ENCODE measurements at regions not wholly inside any gene's neighbourhood (a gene's known extent, or its start where the extent isn't known, plus 50 kb on each side); places are given as distances from the start of the nearest gene placed in this dataset.

DNA sequence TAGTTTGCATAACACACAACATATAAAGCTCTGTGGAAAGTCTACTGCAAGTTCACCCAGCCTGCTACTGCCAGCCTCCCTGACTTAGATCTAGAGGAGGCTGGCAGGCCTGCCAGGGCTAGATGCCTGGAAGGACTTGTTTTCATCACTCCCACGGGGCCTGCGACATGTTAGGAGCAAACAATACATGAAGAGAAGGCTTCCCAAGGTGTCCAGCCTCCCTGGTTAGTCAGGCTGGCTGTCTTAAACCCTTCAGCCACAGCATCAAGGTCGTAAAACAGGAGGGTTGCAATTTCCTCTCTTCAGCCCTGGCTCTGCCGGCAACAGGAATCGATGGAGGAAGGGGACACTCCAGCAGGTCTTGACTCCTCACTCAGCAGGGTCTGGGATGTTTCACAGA lies 104.5 kb downstream of the NGF start:
- no peaks in the 10 kb centered on the region for H3K9me2 ChIP-seq (ENCODE audit: low read depth, low read length)
- H3K79me2 ChIP-seq (ENCODE audit: insufficient read depth, low read length): no peaks in the 10 kb centered on the region
- no peak overlapping the region for H2AFZ ChIP-seq (ENCODE audit: low read length)
- H3K27me3 ChIP-seq (ENCODE audit: insufficient read depth, low read length): no peaks in the 10 kb centered on the region
- no peaks in the 10 kb centered on the region for H3K9me3 ChIP-seq (ENCODE audit: low read length)
- no peaks in the 10 kb centered on the region for H3K4me1 ChIP-seq (ENCODE audit: insufficient read depth, low read length, severe bottlenecking)
- no peak overlapping the region for H3K9ac ChIP-seq (ENCODE audit: low read length)
- H3K4me3 ChIP-seq (ENCODE audit: low read depth, low read length, poor library complexity, severe bottlenecking): no peak overlapping the region
- H3K4me2 ChIP-seq (ENCODE audit: low read length): no peak overlapping the region
- no peak overlapping the region for H3K27ac ChIP-seq (ENCODE audit: low read depth, low read length, poor library complexity, severe bottlenecking)
- no peaks in the 10 kb centered on the region for H3K36me3 ChIP-seq (ENCODE audit: insufficient read depth, low read length)
- H4K20me1 ChIP-seq (ENCODE audit: insufficient read depth, low read length): no peaks in the 10 kb centered on the region
- H3F3A ChIP-seq (ENCODE audit: insufficient read depth, low read length): no peaks in the 10 kb centered on the region
- no peak for TF ChIP-seq EZH2 (IDR thresholded peaks at IDR 0.05; ENCODE audit: borderline replicate concordance, low read length)
- TF ChIP-seq, protein P1, sequence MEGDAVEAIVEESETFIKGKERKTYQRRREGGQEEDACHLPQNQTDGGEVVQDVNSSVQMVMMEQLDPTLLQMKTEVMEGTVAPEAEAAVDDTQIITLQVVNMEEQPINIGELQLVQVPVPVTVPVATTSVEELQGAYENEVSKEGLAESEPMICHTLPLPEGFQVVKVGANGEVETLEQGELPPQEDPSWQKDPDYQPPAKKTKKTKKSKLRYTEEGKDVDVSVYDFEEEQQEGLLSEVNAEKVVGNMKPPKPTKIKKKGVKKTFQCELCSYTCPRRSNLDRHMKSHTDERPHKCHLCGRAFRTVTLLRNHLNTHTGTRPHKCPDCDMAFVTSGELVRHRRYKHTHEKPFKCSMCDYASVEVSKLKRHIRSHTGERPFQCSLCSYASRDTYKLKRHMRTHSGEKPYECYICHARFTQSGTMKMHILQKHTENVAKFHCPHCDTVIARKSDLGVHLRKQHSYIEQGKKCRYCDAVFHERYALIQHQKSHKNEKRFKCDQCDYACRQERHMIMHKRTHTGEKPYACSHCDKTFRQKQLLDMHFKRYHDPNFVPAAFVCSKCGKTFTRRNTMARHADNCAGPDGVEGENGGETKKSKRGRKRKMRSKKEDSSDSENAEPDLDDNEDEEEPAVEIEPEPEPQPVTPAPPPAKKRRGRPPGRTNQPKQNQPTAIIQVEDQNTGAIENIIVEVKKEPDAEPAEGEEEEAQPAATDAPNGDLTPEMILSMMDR (IDR thresholded peaks at IDR 0.05; ENCODE audit: low read length): no peak

DNA sequence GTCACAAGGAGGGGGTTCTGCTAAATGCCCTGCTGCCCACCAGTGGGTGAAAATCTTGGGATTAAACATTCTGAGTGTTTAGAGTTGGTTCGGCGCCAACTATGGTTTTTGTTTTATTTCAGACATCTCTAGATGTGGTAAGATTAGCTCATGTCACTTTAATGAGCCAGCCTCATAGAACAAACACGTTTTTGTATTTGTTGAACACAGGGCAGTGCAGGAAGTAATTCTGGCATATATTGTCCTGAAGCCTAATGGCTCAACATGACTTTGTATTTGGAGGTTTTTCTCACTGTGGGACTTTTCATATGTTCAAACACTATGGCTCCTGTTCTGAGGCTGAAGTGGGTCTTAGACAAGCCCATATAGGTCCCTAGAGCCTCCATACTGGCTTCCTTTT lies 107.8 kb downstream of the NGF start:
- Histone ChIP-seq H3K9me2 (ENCODE audit: low read depth, low read length) (no peaks in the 10 kb centered on the region), H3K27me3 (ENCODE audit: insufficient read depth, low read length) (no peaks in the 10 kb centered on the region), H3K27ac (ENCODE audit: low read depth, low read length, poor library complexity, severe bottlenecking) (no peak overlapping the region), H3F3A (ENCODE audit: insufficient read depth, low read length) (no peaks in the 10 kb centered on the region), H3K4me1 (ENCODE audit: insufficient read depth, low read length, severe bottlenecking) (no peaks in the 10 kb centered on the region), H3K4me3 (ENCODE audit: low read depth, low read length, poor library complexity, severe bottlenecking) (no peak overlapping the region), H3K36me3 (ENCODE audit: insufficient read depth, low read length) (no peaks in the 10 kb centered on the region), H2AFZ (ENCODE audit: low read length) (no peak overlapping the region), H3K9me3 (ENCODE audit: low read length) (no peaks in the 10 kb centered on the region), H4K20me1 (ENCODE audit: insufficient read depth, low read length) (no peaks in the 10 kb centered on the region), H3K4me2 (ENCODE audit: low read length) (no peak overlapping the region), H3K79me2 (ENCODE audit: insufficient read depth, low read length) (no peaks in the 10 kb centered on the region), H3K9ac (ENCODE audit: low read length) (no peak overlapping the region)
- no peak for TF ChIP-seq EZH2 (IDR thresholded peaks at IDR 0.05; ENCODE audit: borderline replicate concordance, low read length)
- TF ChIP-seq, protein P1 (IDR thresholded peaks at IDR 0.05; ENCODE audit: low read length): no peak

DNA sequence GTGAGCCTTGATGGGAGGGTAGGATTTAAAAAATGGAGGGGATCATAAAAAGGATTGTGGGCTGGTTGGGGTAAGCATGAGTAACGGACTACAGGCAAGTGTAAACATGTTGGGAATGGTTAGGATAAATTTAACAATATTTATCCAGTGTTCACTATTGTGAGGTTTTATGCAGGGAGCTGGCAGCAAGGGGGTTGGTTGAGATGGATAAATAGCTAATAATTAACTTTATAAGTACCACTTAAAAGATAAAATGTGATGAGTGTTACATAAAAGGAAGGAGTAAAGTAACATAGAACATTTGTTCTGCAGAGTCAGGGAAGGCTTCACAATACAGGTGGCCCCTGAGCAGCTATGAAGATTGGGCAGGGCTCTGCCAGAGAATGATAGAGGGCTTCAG lies 109.0 kb downstream of the NGF start:
- no peaks in the 10 kb centered on the region for H3K4me1 ChIP-seq (ENCODE audit: insufficient read depth, low read length, severe bottlenecking)
- H3K4me2 ChIP-seq (ENCODE audit: low read length): no peak overlapping the region
- no peaks in the 10 kb centered on the region for H3K9me3 ChIP-seq (ENCODE audit: low read length)
- H2AFZ ChIP-seq (ENCODE audit: low read length): no peak overlapping the region
- no peaks in the 10 kb centered on the region for H3F3A ChIP-seq (ENCODE audit: insufficient read depth, low read length)
- no peak overlapping the region for H3K9ac ChIP-seq (ENCODE audit: low read length)
- TF ChIP-seq, protein P1 (IDR thresholded peaks at IDR 0.05; ENCODE audit: low read length): no peak
- no peak for TF ChIP-seq EZH2 (IDR thresholded peaks at IDR 0.05; ENCODE audit: borderline replicate concordance, low read length)
- H3K9me2 ChIP-seq (ENCODE audit: low read depth, low read length): no peaks in the 10 kb centered on the region
- H3K27ac ChIP-seq (ENCODE audit: low read depth, low read length, poor library complexity, severe bottlenecking): no peak overlapping the region
- H3K4me3 ChIP-seq (ENCODE audit: low read depth, low read length, poor library complexity, severe bottlenecking): no peak overlapping the region
- H3K79me2 ChIP-seq (ENCODE audit: insufficient read depth, low read length): no peaks in the 10 kb centered on the region
- no peaks in the 10 kb centered on the region for H4K20me1 ChIP-seq (ENCODE audit: insufficient read depth, low read length)
- H3K36me3 ChIP-seq (ENCODE audit: insufficient read depth, low read length): no peaks in the 10 kb centered on the region
- H3K27me3 ChIP-seq (ENCODE audit: insufficient read depth, low read length): no peaks in the 10 kb centered on the region
